ENCODE measurements at regions not wholly inside any gene's neighbourhood (a gene's known extent, or its start where the extent isn't known, plus 50 kb on each side); places are given as distances from the start of the nearest gene placed in this dataset.

DNA sequence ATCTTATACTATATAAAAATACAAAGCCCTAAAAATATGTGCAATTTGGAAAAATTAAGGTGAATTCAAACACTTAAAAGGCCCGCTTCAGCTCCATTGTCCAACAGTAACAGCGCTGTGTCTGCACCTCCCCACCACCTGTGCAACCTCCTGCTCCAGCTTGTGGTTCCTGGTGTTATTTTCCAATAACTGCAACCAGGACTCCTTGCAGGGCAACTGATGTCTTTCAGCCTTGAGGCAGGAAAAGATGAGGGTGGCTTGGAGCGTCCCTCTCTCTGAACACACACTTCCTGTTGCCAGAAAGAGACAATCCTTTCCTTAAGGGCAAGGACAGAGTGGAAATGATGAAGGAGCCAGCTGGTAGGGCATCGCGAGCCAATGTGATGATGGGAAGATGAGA lies 336.0 kb downstream of the GLRX3 start:
- TF ChIP-seq TAF1 (IDR thresholded peaks at IDR 0.05; ENCODE audit: low read depth, low read length), result no peak
- TF ChIP-seq POLR2AphosphoS5 (IDR thresholded peaks at IDR 0.05; ENCODE audit: low read depth, low read length), result no peak
- TF ChIP-seq POLR2A (IDR thresholded peaks at IDR 0.05; ENCODE audit: low read depth, low read length), result no peak
